Astrocyte of the spinal cord (primary cell): ENCODE measurements at regions not wholly inside any gene's neighbourhood (a gene's known extent, or its start where the extent isn't known, plus 50 kb on each side); places are given as distances from the start of the nearest gene placed in this dataset.

Experiments
- DNase-seq: peaks from one replicate; pipeline ENCODE4 v3.0.0; 2011; ENCODE audit warnings: low read depth, low spot score
- H3K4me3 ChIP-seq: 2 replicates; pipeline ENCODE4 v1.5.1; 2011; ENCODE audit warnings: low read depth, mild to moderate bottlenecking, low read length, moderate library complexity
- CTCF ChIP-seq: IDR thresholded peaks from 2 replicates; pipeline ENCODE4 v1.5.1; 2012; ENCODE audit warnings: low read depth, mild to moderate bottlenecking, low read length, inconsistent platforms
- in situ Hi-C: cut with HindIII; loops from 2 replicates; pipeline ENCODE4 v1.10.0; 2017; ENCODE audit warnings: low sequenced_read_pairs

- in situ Hi-C loops = no loop called here
- no peak for TF ChIP-seq CTCF
- DNase-seq = no peak
- H3K4me3 ChIP-seq = no peak overlapping the region
Observed at GRCh38 chr10:36038316-36038955, 396.3 kb upstream of the FZD8 start.

- H3K4me3 ChIP-seq = no peak overlapping the region
- no peak for DNase-seq
- in situ Hi-C loops = no loop called here
- no peak for TF ChIP-seq CTCF
Observed at GRCh38 chr10:36036137-36036536, 394.0 kb upstream of the FZD8 start.

GRCh38 chr10:36033808-36034207 lies 391.7 kb upstream of the FZD8 start:
- no peak overlapping the region for H3K4me3 ChIP-seq
- DNase-seq = no peak
- TF ChIP-seq CTCF = no peak
- in situ Hi-C loops = no loop called here

GRCh38 chr10:36030516-36030915 lies 388.4 kb upstream of the FZD8 start:
- DNase-seq = peak; percentile 5
- in situ Hi-C loops = no loop called here
- no peak overlapping the region for H3K4me3 ChIP-seq
- no peak for TF ChIP-seq CTCF

GRCh38 chr10:36026656-36027390 lies 384.7 kb upstream of the FZD8 start:
- TF ChIP-seq CTCF = no peak
- H3K4me3 ChIP-seq = no peak overlapping the region
- in situ Hi-C loops = no loop called here
- DNase-seq = no peak

GRCh38 chr10:36026081-36026480 lies 384.0 kb upstream of the FZD8 start:
- DNase-seq = no peak
- no peak for TF ChIP-seq CTCF
- in situ Hi-C loops = no loop called here
- H3K4me3 ChIP-seq = no peak overlapping the region
